ENCODE measurements at regions not wholly inside any gene's neighbourhood (a gene's known extent, or its start where the extent isn't known, plus 50 kb on each side); places are given as distances from the start of the nearest gene placed in this dataset.
A peak's percentile ranks its signal among the peaks of the same experiment; 100 is the strongest.

GRCh38 chr12:93944911-93945310 is 203.5 kb upstream of the PLXNC1 start:
- Mint-ChIP-seq H3K9me3 (peaks cover 7% of the 10 kb centered on the region), H3K36me3 (ENCODE audit: low read depth) (peaks cover 4% of the 10 kb centered on the region), H3K4me3 (no peak overlapping the region), H3K27ac (no peak overlapping the region), H3K4me1 (ENCODE audit: low read depth) (peaks cover 36% of the 10 kb centered on the region), H3K27me3 (ENCODE audit: insufficient read depth) (no peaks in the 10 kb centered on the region)
- no peak for DNase-seq
- TF ChIP-seq, protein P1, sequence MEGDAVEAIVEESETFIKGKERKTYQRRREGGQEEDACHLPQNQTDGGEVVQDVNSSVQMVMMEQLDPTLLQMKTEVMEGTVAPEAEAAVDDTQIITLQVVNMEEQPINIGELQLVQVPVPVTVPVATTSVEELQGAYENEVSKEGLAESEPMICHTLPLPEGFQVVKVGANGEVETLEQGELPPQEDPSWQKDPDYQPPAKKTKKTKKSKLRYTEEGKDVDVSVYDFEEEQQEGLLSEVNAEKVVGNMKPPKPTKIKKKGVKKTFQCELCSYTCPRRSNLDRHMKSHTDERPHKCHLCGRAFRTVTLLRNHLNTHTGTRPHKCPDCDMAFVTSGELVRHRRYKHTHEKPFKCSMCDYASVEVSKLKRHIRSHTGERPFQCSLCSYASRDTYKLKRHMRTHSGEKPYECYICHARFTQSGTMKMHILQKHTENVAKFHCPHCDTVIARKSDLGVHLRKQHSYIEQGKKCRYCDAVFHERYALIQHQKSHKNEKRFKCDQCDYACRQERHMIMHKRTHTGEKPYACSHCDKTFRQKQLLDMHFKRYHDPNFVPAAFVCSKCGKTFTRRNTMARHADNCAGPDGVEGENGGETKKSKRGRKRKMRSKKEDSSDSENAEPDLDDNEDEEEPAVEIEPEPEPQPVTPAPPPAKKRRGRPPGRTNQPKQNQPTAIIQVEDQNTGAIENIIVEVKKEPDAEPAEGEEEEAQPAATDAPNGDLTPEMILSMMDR (IDR thresholded peaks at IDR 0.05): no peak

DNA sequence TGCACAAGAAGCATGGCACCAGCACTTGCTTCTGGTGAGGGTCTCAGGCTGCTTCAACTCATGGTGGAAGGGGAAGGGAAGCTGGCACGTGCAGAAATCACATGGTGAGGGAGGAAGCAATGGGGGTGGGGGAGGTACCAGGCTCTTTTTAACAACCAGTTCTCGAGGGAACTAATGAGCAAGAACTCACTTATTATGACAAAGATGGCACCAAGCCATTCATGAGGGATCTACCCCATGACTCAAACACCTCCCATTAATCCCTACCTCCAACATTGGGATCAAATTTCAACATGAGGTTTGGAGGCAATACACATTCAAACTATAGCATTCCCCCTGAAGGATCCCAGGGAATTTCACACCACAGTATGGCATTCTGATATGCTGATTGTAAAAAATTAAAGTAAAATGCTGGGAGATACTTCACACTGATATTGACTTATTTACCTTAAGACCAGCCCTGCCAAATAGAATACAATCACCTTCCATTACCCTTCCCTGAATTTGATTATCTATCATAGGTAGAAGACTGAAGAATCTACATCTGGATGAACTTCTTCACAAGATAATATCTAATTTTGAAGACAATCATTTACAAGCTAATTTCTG is 201.7 kb upstream of the PLXNC1 start:
- peaks cover 43% of the 10 kb centered on the region for H3K4me1 Mint-ChIP-seq (ENCODE audit: low read depth)
- H3K9me3 Mint-ChIP-seq: peaks cover 12% of the 10 kb centered on the region
- no peak overlapping the region for H3K27ac Mint-ChIP-seq
- H3K36me3 Mint-ChIP-seq (ENCODE audit: low read depth): peaks cover 6% of the 10 kb centered on the region
- H3K27me3 Mint-ChIP-seq (ENCODE audit: insufficient read depth): no peaks in the 10 kb centered on the region
- peak; percentile 26 for DNase-seq
- no peak overlapping the region for H3K4me3 Mint-ChIP-seq
- TF ChIP-seq, protein P1 (IDR thresholded peaks at IDR 0.05): no peak

DNA sequence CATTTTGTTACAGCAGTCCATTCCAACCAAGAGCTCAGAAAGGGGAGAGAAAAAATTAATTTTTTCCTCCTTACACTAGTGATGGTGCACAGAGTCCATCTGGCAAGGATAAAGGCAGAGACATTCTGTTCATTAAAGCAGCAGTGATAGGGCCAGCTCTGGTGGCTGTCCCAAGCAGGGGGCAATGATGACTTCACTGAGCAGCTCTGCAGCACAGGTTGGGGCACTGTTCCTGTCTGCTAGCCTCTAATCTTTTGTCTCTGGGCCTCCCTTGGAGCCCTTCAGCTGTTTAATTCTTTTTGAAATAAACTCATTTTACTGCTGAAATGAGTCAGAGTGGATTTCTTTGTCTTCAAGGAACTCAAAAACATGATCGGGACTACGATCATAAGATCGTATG is 200.9 kb upstream of the PLXNC1 start:
- DNase-seq: no peak

GRCh38 chr12:93950311-93950710 is 198.1 kb upstream of the PLXNC1 start:
- no peak for DNase-seq

More for the DNA sequence above, 200.9 kb upstream of the PLXNC1 start:
- Mint-ChIP-seq H3K27ac (no peak overlapping the region), H3K9me3 (peaks cover 12% of the 10 kb centered on the region), H3K4me1 (ENCODE audit: low read depth) (peaks cover 48% of the 10 kb centered on the region), H3K36me3 (ENCODE audit: low read depth) (peaks cover 6% of the 10 kb centered on the region), H3K4me3 (no peak overlapping the region), H3K27me3 (ENCODE audit: insufficient read depth) (no peaks in the 10 kb centered on the region)
- TF ChIP-seq, protein P1 (IDR thresholded peaks at IDR 0.05): no peak

GRCh38 chr12:93954166-93955112 is 193.9 kb upstream of the PLXNC1 start:
- peaks cover 11% of the 10 kb centered on the region for H3K9me3 Mint-ChIP-seq
- peaks cover 14% of the 10 kb centered on the region for H3K36me3 Mint-ChIP-seq (ENCODE audit: low read depth)
- DNase-seq: peak; percentile 29
- H3K4me3 Mint-ChIP-seq: peak overlapping the region; percentile 49
- TF ChIP-seq, protein P1 (IDR thresholded peaks at IDR 0.05): no peak
- H3K27me3 Mint-ChIP-seq (ENCODE audit: insufficient read depth): no peaks in the 10 kb centered on the region; the same call in 1 of the 2 replicates
- peaks cover 46% of the 10 kb centered on the region for H3K4me1 Mint-ChIP-seq (ENCODE audit: low read depth)
- peak overlapping the region; percentile 84 for H3K27ac Mint-ChIP-seq

More at GRCh38 chr12:93950311-93950710, 198.1 kb upstream of the PLXNC1 start:
- Mint-ChIP-seq H3K9me3 (peaks cover 12% of the 10 kb centered on the region), H3K4me1 (ENCODE audit: low read depth) (peaks cover 44% of the 10 kb centered on the region), H3K27me3 (ENCODE audit: insufficient read depth) (no peaks in the 10 kb centered on the region), H3K36me3 (ENCODE audit: low read depth) (peaks cover 7% of the 10 kb centered on the region), H3K4me3 (no peak overlapping the region), H3K27ac (no peak overlapping the region)
- TF ChIP-seq, protein P1 (IDR thresholded peaks at IDR 0.05): no peak
